Duodenal mucosa (tissue), 2 donors: ENCODE measurements at regions not wholly inside any gene's neighbourhood (a gene's known extent, or its start where the extent isn't known, plus 50 kb on each side); places are given as distances from the start of the nearest gene placed in this dataset.

Source experiments
- H3K27ac ChIP-seq: one replicate; pipeline ENCODE4 v1.7.0; 2013; ENCODE audit warnings: low read depth, low read length
- H3K27me3 ChIP-seq, 2 donors: one replicate each; pipeline ENCODE4 v1.7.0; 2013; ENCODE audit warnings: low read length in 2 of 2, control low read depth in 1 of 2; ENCODE audit not compliant: insufficient read depth in 2 of 2, control insufficient read depth in 1 of 2
- H3K36me3 ChIP-seq, 2 donors: one replicate each; pipeline ENCODE4 v1.7.0; 2013; ENCODE audit warnings: low read length in 2 of 2, control low read depth in 1 of 2; ENCODE audit not compliant: insufficient read depth in 2 of 2, control insufficient read depth in 1 of 2
- H3K4me1 ChIP-seq, 2 donors: one replicate each; pipeline ENCODE4 v1.7.0; 2013; ENCODE audit warnings: low read length in 2 of 2, control low read depth in 1 of 2; ENCODE audit not compliant: insufficient read depth in 2 of 2, control insufficient read depth in 1 of 2
- H3K4me3 ChIP-seq, 2 donors: one replicate each; pipeline ENCODE4 v1.7.0; 2013; ENCODE audit warnings: low read length in 2 of 2, low read depth in 1 of 2
- H3K9ac ChIP-seq, 2 donors: one replicate each; pipeline ENCODE4 v1.7.0; 2013; ENCODE audit warnings: low read length in 2 of 2, low read depth in 1 of 2
- H3K9me3 ChIP-seq, 2 donors: one replicate each; pipeline ENCODE4 v1.7.0; 2013; ENCODE audit warnings: low read length in 2 of 2, control low read depth in 1 of 2; ENCODE audit not compliant: control insufficient read depth in 1 of 2

- Histone ChIP-seq H3K4me3 (no peak overlapping the region), H3K27me3 (no peaks in the 10 kb centered on the region), H3K36me3 (no peaks in the 10 kb centered on the region), H3K9me3 (no peaks in the 10 kb centered on the region), H3K27ac (no peak overlapping the region), H3K4me1 (no peaks in the 10 kb centered on the region), H3K9ac (no peak overlapping the region)
These were observed 387.9 kb upstream of the RPS6KA3 start for GRCh38 chrX:20654596-20655106.

DNA sequence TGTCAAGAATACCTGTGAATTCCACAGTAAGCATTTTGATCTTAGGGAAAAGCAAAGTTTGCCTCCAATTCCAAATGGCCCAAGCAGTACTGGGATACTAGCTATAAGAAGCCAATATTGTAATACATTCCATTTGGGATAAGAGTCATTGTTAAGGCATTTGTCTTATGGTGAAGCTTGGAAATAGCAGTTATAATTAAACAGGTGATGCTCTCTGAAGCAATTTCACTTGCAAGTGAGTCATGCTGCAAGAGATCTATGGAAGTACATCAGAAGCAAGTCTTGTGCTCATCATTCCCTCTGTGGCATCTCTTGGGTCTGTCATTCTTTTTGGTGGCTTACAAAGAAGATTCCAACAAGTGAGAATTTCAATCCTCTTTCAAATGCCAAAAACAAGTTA, 386.4 kb upstream of the RPS6KA3 start:
- Histone ChIP-seq H3K36me3 (no peaks in the 10 kb centered on the region), H3K4me1 (no peaks in the 10 kb centered on the region), H3K4me3 (no peak overlapping the region), H3K27me3 (no peaks in the 10 kb centered on the region), H3K9ac (no peak overlapping the region), H3K27ac (no peak overlapping the region), H3K9me3 (no peaks in the 10 kb centered on the region)

DNA sequence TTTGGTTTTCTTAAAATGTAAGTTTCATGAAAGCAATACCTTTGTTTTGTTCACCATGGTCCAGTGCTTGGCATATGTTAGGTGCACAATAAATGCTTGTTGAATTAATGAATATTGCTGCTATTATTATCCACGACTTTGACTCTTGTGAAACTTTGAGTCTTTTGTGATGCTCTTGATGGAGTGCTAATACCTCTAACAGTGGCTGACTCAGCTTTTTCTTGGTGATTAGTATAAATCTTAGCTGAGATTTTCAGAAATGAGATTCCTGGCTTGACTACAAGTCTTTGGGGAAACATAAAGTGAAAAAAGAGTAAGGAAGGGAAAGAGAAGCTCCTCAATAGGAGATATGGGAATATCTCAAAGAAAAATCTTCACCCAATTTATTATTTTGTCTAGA, 375.2 kb upstream of the RPS6KA3 start:
- no peak overlapping the region for H3K9ac ChIP-seq
- no peaks in the 10 kb centered on the region for H3K36me3 ChIP-seq
- no peaks in the 10 kb centered on the region for H3K4me1 ChIP-seq
- no peaks in the 10 kb centered on the region for H3K9me3 ChIP-seq
- no peak overlapping the region for H3K27ac ChIP-seq
- H3K4me3 ChIP-seq, result no peak overlapping the region
- H3K27me3 ChIP-seq, result no peaks in the 10 kb centered on the region

GRCh38 chrX:20639115-20639514, 372.4 kb upstream of the RPS6KA3 start:
- Histone ChIP-seq H3K4me1 (no peaks in the 10 kb centered on the region), H3K27me3 (no peaks in the 10 kb centered on the region), H3K36me3 (no peaks in the 10 kb centered on the region)

GRCh38 chrX:20637351-20637750, 370.6 kb upstream of the RPS6KA3 start:
- H3K36me3 ChIP-seq, result no peaks in the 10 kb centered on the region

More at GRCh38 chrX:20639115-20639514, 372.4 kb upstream of the RPS6KA3 start:
- no peaks in the 10 kb centered on the region for H3K9me3 ChIP-seq
- H3K4me3 ChIP-seq, result no peak overlapping the region
- no peak overlapping the region for H3K9ac ChIP-seq
- no peak overlapping the region for H3K27ac ChIP-seq

DNA sequence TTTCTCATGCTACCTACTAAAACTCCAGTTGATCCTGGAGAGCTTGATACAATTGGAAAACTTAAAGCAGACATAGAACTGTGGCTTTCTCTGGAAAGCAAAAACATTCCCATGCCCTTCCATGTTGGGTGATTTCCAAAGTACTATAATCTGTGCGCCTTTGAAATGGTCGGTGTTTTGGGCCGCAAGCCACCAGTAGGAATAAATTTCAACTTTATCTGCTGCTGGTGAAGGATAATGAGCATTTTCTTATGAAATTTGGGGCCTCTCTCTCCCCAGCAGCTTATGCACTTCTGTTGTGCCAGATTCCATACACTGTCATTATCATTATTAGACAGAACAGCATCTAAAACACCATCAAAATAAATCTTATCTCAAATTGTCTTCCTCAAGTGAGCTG, 366.7 kb upstream of the RPS6KA3 start:
- Histone ChIP-seq H3K9ac (no peak overlapping the region), H3K4me1 (no peaks in the 10 kb centered on the region), H3K4me3 (no peak overlapping the region), H3K36me3 (no peaks in the 10 kb centered on the region), H3K27ac (no peak overlapping the region), H3K9me3 (no peaks in the 10 kb centered on the region), H3K27me3 (no peaks in the 10 kb centered on the region)

More at GRCh38 chrX:20637351-20637750, 370.6 kb upstream of the RPS6KA3 start:
- H3K4me1 ChIP-seq, result no peaks in the 10 kb centered on the region
- H3K9ac ChIP-seq, result no peak overlapping the region
- no peaks in the 10 kb centered on the region for H3K27me3 ChIP-seq
- H3K9me3 ChIP-seq, result no peaks in the 10 kb centered on the region
- no peak overlapping the region for H3K27ac ChIP-seq
- H3K4me3 ChIP-seq, result no peak overlapping the region

DNA sequence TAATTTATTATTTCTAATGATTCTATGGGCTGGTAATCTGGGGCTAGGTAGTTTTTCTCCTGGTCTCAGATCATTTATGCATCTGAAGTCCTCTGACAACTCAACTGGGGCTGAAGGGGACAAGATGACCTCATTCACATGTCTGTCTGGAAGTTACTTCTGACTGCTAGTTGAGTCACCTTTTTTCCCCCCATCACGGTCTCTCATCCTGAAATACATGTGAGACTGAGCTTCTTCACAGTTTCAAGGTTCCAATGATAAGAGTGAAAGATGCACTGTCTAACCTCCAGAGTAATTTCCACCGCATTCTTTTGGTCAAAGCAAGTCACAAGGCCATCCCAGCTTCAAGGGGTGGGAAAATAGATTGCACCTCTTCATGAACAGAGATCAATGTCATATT, 356.7 kb upstream of the RPS6KA3 start:
- Histone ChIP-seq H3K4me3 (no peak overlapping the region), H3K27me3 (no peaks in the 10 kb centered on the region), H3K9me3 (no peaks in the 10 kb centered on the region), H3K27ac (no peak overlapping the region), H3K9ac (no peak overlapping the region), H3K36me3 (no peaks in the 10 kb centered on the region), H3K4me1 (no peaks in the 10 kb centered on the region)

- Histone ChIP-seq H3K9me3 (no peaks in the 10 kb centered on the region), H3K27ac (no peak overlapping the region), H3K9ac (no peak overlapping the region), H3K36me3 (no peaks in the 10 kb centered on the region), H3K4me1 (no peaks in the 10 kb centered on the region), H3K27me3 (no peaks in the 10 kb centered on the region), H3K4me3 (no peak overlapping the region)
These were observed 353.6 kb upstream of the RPS6KA3 start for GRCh38 chrX:20620306-20620705.

- Histone ChIP-seq H3K4me3 (no peak overlapping the region), H3K27ac (no peak overlapping the region), H3K27me3 (no peaks in the 10 kb centered on the region), H3K9ac (no peak overlapping the region), H3K36me3 (no peaks in the 10 kb centered on the region), H3K4me1 (no peaks in the 10 kb centered on the region), H3K9me3 (no peaks in the 10 kb centered on the region)
These were observed 343.3 kb upstream of the RPS6KA3 start for GRCh38 chrX:20609916-20610415.

- H3K4me3 ChIP-seq, result no peak overlapping the region
- H3K27ac ChIP-seq, result no peak overlapping the region
- no peaks in the 10 kb centered on the region for H3K4me1 ChIP-seq
- no peaks in the 10 kb centered on the region for H3K9me3 ChIP-seq
- no peaks in the 10 kb centered on the region for H3K36me3 ChIP-seq
- no peak overlapping the region for H3K9ac ChIP-seq
- H3K27me3 ChIP-seq, result no peaks in the 10 kb centered on the region
These were observed 340.1 kb upstream of the RPS6KA3 start for GRCh38 chrX:20606831-20607230.

DNA sequence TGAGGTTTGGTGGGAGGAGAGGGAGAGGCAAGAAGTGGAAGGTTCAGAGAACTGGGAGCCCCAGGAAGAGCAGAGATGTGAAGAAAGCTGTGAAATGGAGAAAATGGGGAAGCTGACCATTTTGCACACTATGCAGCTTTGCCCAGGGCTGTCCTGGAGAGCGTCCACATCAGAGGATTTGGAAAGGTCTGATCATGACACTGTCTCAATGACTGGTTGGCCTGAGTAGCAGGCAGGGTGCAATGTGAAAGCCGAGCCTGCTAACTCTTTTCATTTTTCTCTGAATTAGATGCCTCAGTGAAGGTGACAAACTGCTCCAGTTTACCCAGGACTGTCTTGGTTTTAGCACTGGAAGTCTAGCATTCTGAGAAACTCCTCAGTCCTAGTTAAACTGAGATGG, 330.1 kb upstream of the RPS6KA3 start:
- H3K27me3 ChIP-seq, result no peaks in the 10 kb centered on the region
- H3K36me3 ChIP-seq, result no peaks in the 10 kb centered on the region
- H3K4me1 ChIP-seq, result no peaks in the 10 kb centered on the region

More for the DNA sequence above, 330.1 kb upstream of the RPS6KA3 start:
- H3K4me3 ChIP-seq, result no peak overlapping the region
- no peaks in the 10 kb centered on the region for H3K9me3 ChIP-seq
- no peak overlapping the region for H3K27ac ChIP-seq
- no peak overlapping the region for H3K9ac ChIP-seq
